K562 (cell line): ENCODE measurements at regions not wholly inside any gene's neighbourhood (a gene's known extent, or its start where the extent isn't known, plus 50 kb on each side); places are given as distances from the start of the nearest gene placed in this dataset.

ENCODE experiments used
- ARID1B ChIP-seq: fragments of 450-650 bp; IDR thresholded peaks from 2 replicates; pipeline ENCODE4 v1.6.1; 2016; ENCODE audit warnings: antibody characterized with exemption, mild to moderate bottlenecking, inconsistent platforms
- CBFA2T2 ChIP-seq: fragments of 450-650 bp; conservative IDR thresholded peaks from 2 replicates; pipeline ENCODE4 v1.6.1; 2017; ENCODE audit warnings: mild to moderate bottlenecking
- CBFA2T3 ChIP-seq: fragments of 450-650 bp; IDR thresholded peaks from 2 replicates; pipeline ENCODE4 v1.6.1; 2017
- NCOR1 ChIP-seq: fragments of 450-650 bp; IDR thresholded peaks from 2 replicates; pipeline ENCODE4 v1.6.1; 2016; ENCODE audit warnings: mild to moderate bottlenecking, moderate library complexity
- NFIC ChIP-seq: fragments of 450-650 bp; IDR thresholded peaks from 2 replicates; pipeline ENCODE4 v1.6.1; 2017; ENCODE audit warnings: mild to moderate bottlenecking, inconsistent platforms
- OTX1 ChIP-seq: fragments of 450-650 bp; formaldehyde crosslinking; IDR thresholded peaks from 2 replicates; pipeline ENCODE4 v1.4.0; 2022; ENCODE audit warnings: mild to moderate bottlenecking
- TAL1 ChIP-seq: fragments of 450-650 bp; IDR thresholded peaks from 2 replicates; pipeline ENCODE4 v1.6.1; 2016; ENCODE audit warnings: mild to moderate bottlenecking
- ZNF263 ChIP-seq: sonication (generic); formaldehyde crosslinking; IDR thresholded peaks from 2 replicates; pipeline ENCODE4 v1.8.0; 2022; ENCODE audit warnings: mild to moderate bottlenecking, missing genetic modification reagents, borderline replicate concordance
- TF ChIP-seq, protein P1 (sequence below), 2 experiments: fragments of 450-650 bp; IDR thresholded peaks; 2 replicates each; pipeline ENCODE4 v1.6.1; 2018; ENCODE audit warnings: mild to moderate bottlenecking in 2 of 2, low read depth in 1 of 2; ENCODE audit not compliant: partially characterized antibody in 2 of 2

DNA sequence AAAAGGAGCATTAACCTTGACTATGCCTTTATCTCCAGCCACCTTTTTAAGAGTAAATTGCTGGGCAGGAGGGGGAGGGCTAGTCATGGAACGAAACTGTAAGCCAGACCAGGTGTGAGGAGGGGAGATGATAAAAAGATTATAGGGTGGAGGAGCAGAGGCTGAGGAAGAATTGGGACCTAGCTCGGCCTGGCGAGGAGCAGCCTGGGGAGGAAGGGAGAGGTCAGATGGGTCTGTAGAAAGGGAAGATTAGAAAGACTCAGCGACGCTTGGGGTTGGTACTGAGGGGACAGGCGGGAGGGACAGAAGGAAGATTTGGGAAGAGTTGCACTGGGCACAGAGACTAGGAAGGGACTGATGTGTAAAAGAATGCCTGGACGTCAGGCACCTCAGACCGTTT, 58.4 kb upstream of the BMP2K start (continued):
- TF ChIP-seq OTX1 (CRISPR knock-in tag) = peak; percentile 86
- TF ChIP-seq TAL1 = peak; percentile 41; the same call in 1 of the 2 replicates
- TF ChIP-seq CBFA2T3 = peak; percentile 67
- TF ChIP-seq NFIC = peak; percentile 16; the same call in 1 of the 2 replicates
- TF ChIP-seq ZNF263 = peak; percentile 46; the same call in 1 of the 2 replicates
- peak; percentile 62 for TF ChIP-seq CBFA2T2
- TF ChIP-seq, protein P1, sequence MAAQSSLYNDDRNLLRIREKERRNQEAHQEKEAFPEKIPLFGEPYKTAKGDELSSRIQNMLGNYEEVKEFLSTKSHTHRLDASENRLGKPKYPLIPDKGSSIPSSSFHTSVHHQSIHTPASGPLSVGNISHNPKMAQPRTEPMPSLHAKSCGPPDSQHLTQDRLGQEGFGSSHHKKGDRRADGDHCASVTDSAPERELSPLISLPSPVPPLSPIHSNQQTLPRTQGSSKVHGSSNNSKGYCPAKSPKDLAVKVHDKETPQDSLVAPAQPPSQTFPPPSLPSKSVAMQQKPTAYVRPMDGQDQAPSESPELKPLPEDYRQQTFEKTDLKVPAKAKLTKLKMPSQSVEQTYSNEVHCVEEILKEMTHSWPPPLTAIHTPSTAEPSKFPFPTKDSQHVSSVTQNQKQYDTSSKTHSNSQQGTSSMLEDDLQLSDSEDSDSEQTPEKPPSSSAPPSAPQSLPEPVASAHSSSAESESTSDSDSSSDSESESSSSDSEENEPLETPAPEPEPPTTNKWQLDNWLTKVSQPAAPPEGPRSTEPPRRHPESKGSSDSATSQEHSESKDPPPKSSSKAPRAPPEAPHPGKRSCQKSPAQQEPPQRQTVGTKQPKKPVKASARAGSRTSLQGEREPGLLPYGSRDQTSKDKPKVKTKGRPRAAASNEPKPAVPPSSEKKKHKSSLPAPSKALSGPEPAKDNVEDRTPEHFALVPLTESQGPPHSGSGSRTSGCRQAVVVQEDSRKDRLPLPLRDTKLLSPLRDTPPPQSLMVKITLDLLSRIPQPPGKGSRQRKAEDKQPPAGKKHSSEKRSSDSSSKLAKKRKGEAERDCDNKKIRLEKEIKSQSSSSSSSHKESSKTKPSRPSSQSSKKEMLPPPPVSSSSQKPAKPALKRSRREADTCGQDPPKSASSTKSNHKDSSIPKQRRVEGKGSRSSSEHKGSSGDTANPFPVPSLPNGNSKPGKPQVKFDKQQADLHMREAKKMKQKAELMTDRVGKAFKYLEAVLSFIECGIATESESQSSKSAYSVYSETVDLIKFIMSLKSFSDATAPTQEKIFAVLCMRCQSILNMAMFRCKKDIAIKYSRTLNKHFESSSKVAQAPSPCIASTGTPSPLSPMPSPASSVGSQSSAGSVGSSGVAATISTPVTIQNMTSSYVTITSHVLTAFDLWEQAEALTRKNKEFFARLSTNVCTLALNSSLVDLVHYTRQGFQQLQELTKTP (IDR thresholded peaks at IDR 0.05; ENCODE audit: low read depth in 1 of 2, partially characterized antibody in 2 of 2) = peak; percentile 30 to 71
- peak; percentile 71 for TF ChIP-seq ARID1B
- TF ChIP-seq NCOR1 = 0 out of 2 replicates have a peak, but pooled peaks have one; percentile 29
